GM21528 (cell line): ENCODE measurements at regions not wholly inside any gene's neighbourhood (a gene's known extent, or its start where the extent isn't known, plus 50 kb on each side); places are given as distances from the start of the nearest gene placed in this dataset.

ENCODE experiments used
- ATAC-seq: cut with Tn5 transposase; IDR thresholded peaks from one replicate; pipeline ENCODE4 v1.9.1; 2021; ENCODE audit warnings: mild to moderate bottlenecking, moderate library complexity; ENCODE audit not compliant: unreplicated experiment, low FRiP score

- no peak for ATAC-seq
Observed at GRCh38 chr6:65927141-65927540, 220.1 kb upstream of the EYS start.

GRCh38 chr6:65924411-65924810 is 217.4 kb upstream of the EYS start:
- no peak for ATAC-seq

- no peak for ATAC-seq
Observed at GRCh38 chr6:65922049-65922448, 215.0 kb upstream of the EYS start.

- no peak for ATAC-seq
Observed at GRCh38 chr6:65908065-65908464, 201.0 kb upstream of the EYS start.

- no peak for ATAC-seq
Observed at GRCh38 chr6:65903992-65904391, 197.0 kb upstream of the EYS start.

GRCh38 chr6:65900928-65901327 is 193.9 kb upstream of the EYS start:
- no peak for ATAC-seq

GRCh38 chr6:65896140-65896539 is 189.1 kb upstream of the EYS start:
- no peak for ATAC-seq

- ATAC-seq, result no peak
Observed at GRCh38 chr6:65876668-65877067, 169.6 kb upstream of the EYS start.

- no peak for ATAC-seq
Observed at GRCh38 chr6:65852369-65852852, 145.4 kb upstream of the EYS start.

- ATAC-seq, result no peak
Observed at GRCh38 chr6:65830151-65830550, 123.1 kb upstream of the EYS start.

GRCh38 chr6:65819152-65819551 is 112.1 kb upstream of the EYS start:
- ATAC-seq, result no peak

- ATAC-seq, result no peak
Observed at GRCh38 chr6:65818576-65818975, 111.5 kb upstream of the EYS start.

- no peak for ATAC-seq
Observed at GRCh38 chr6:65816991-65817390, 110.0 kb upstream of the EYS start.

GRCh38 chr6:65814071-65814470 is 107.0 kb upstream of the EYS start:
- ATAC-seq, result no peak

GRCh38 chr6:65803186-65803585 is 96.2 kb upstream of the EYS start:
- ATAC-seq, result no peak

- ATAC-seq, result no peak
Observed at GRCh38 chr6:65799389-65799788, 92.4 kb upstream of the EYS start.

- no peak for ATAC-seq
Observed at GRCh38 chr6:65798280-65799014, 91.4 kb upstream of the EYS start.

GRCh38 chr6:65790666-65791065 is 83.6 kb upstream of the EYS start:
- no peak for ATAC-seq

GRCh38 chr6:65787787-65788186 is 80.8 kb upstream of the EYS start:
- no peak for ATAC-seq

- no peak for ATAC-seq
Observed at GRCh38 chr6:65786815-65787214, 79.8 kb upstream of the EYS start.

- ATAC-seq, result no peak
Observed at GRCh38 chr6:65780691-65781090, 73.7 kb upstream of the EYS start.

- ATAC-seq, result no peak
Observed at GRCh38 chr6:65776332-65776731, 69.3 kb upstream of the EYS start.

- ATAC-seq, result no peak
Observed at GRCh38 chr6:65771946-65772345, 64.9 kb upstream of the EYS start.
